ENCODE measurements at regions not wholly inside any gene's neighbourhood (a gene's known extent, or its start where the extent isn't known, plus 50 kb on each side); places are given as distances from the start of the nearest gene placed in this dataset.

DNA sequence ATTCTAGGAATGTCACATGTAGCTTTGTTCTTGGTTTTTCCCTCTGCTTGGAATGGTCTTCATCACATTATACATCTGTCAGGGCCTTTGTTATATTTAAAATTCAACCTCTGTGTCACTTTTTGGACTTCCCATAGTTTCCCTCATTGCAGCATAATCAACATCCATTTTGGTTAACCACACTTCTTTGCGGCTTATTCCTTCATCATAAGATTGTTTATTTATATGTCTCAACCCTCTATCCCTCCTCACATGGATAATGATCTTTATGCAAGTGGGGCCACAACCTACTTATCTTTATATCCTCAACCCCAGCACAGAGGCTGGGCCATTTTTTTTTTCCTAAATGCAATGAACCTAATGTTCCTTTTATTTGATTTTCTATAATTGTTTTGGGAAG, 260.0 kb upstream of the THBS1 start:
- ATAC-seq, result no peak
- TF ChIP-seq, protein P1, sequence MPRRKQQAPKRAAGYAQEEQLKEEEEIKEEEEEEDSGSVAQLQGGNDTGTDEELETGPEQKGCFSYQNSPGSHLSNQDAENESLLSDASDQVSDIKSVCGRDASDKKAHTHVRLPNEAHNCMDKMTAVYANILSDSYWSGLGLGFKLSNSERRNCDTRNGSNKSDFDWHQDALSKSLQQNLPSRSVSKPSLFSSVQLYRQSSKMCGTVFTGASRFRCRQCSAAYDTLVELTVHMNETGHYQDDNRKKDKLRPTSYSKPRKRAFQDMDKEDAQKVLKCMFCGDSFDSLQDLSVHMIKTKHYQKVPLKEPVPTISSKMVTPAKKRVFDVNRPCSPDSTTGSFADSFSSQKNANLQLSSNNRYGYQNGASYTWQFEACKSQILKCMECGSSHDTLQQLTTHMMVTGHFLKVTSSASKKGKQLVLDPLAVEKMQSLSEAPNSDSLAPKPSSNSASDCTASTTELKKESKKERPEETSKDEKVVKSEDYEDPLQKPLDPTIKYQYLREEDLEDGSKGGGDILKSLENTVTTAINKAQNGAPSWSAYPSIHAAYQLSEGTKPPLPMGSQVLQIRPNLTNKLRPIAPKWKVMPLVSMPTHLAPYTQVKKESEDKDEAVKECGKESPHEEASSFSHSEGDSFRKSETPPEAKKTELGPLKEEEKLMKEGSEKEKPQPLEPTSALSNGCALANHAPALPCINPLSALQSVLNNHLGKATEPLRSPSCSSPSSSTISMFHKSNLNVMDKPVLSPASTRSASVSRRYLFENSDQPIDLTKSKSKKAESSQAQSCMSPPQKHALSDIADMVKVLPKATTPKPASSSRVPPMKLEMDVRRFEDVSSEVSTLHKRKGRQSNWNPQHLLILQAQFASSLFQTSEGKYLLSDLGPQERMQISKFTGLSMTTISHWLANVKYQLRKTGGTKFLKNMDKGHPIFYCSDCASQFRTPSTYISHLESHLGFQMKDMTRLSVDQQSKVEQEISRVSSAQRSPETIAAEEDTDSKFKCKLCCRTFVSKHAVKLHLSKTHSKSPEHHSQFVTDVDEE (CRISPR knock-in tag; IDR thresholded peaks at IDR 0.05), result no peak
- TF ChIP-seq ZNF8 (CRISPR knock-in tag; IDR thresholded peaks at IDR 0.05) (no peak), ARNTL (CRISPR knock-in tag; IDR thresholded peaks at IDR 0.05; ENCODE audit: borderline replicate concordance, low read depth) (no peak), TOX (CRISPR knock-in tag; IDR thresholded peaks at IDR 0.05; ENCODE audit: borderline replicate concordance) (no peak), ZNF70 (CRISPR knock-in tag; IDR thresholded peaks at IDR 0.05) (no peak), ISL1 (CRISPR knock-in tag; IDR thresholded peaks at IDR 0.05) (no peak), RARB (CRISPR knock-in tag; IDR thresholded peaks at IDR 0.05) (no peak)
- TF ChIP-seq, protein P2, sequence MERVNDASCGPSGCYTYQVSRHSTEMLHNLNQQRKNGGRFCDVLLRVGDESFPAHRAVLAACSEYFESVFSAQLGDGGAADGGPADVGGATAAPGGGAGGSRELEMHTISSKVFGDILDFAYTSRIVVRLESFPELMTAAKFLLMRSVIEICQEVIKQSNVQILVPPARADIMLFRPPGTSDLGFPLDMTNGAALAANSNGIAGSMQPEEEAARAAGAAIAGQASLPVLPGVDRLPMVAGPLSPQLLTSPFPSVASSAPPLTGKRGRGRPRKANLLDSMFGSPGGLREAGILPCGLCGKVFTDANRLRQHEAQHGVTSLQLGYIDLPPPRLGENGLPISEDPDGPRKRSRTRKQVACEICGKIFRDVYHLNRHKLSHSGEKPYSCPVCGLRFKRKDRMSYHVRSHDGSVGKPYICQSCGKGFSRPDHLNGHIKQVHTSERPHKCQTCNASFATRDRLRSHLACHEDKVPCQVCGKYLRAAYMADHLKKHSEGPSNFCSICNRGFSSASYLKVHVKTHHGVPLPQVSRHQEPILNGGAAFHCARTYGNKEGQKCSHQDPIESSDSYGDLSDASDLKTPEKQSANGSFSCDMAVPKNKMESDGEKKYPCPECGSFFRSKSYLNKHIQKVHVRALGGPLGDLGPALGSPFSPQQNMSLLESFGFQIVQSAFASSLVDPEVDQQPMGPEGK (CRISPR knock-in tag; IDR thresholded peaks at IDR 0.05; ENCODE audit: borderline replicate concordance), result no peak
- TF ChIP-seq, protein P3, sequence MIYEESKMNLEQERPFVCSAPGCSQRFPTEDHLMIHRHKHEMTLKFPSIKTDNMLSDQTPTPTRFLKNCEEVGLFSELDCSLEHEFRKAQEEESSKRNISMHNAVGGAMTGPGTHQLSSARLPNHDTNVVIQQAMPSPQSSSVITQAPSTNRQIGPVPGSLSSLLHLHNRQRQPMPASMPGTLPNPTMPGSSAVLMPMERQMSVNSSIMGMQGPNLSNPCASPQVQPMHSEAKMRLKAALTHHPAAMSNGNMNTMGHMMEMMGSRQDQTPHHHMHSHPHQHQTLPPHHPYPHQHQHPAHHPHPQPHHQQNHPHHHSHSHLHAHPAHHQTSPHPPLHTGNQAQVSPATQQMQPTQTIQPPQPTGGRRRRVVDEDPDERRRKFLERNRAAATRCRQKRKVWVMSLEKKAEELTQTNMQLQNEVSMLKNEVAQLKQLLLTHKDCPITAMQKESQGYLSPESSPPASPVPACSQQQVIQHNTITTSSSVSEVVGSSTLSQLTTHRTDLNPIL (CRISPR knock-in tag; IDR thresholded peaks at IDR 0.05; ENCODE audit: low read depth), result no peak

DNA sequence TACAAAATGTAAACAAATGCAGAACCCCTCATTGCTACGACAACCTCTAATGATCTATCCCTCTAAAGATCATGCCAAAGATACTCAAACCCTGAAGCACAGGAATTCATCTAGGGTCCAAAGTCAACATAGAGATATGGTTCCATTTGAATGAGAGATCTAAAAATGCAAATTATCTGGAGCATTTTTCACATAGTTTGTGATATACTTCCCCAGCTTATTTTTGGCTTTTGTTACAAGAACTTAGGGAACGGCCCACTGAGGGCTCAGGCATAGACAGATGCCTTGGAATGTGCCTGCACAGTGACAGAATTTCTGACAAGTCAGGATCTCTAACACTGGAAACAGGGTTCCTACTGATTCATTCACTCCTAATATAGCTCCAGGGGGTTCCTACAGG, 258.9 kb upstream of the THBS1 start:
- TF ChIP-seq RARB (CRISPR knock-in tag; IDR thresholded peaks at IDR 0.05), result no peak
- no peak for TF ChIP-seq ZC3H10 (CRISPR knock-in tag; IDR thresholded peaks at IDR 0.05)
- no peak for TF ChIP-seq OSR1 (CRISPR knock-in tag; IDR thresholded peaks at IDR 0.05)
- no peak for TF ChIP-seq TCF4 (CRISPR knock-in tag; IDR thresholded peaks at IDR 0.05; ENCODE audit: borderline replicate concordance)
- TF ChIP-seq TOX (CRISPR knock-in tag; IDR thresholded peaks at IDR 0.05; ENCODE audit: borderline replicate concordance), result no peak
- TF ChIP-seq ZNF8 (CRISPR knock-in tag; IDR thresholded peaks at IDR 0.05), result no peak
- peak; percentile 61; the same call in 2 of the 3 replicates for ATAC-seq

DNA sequence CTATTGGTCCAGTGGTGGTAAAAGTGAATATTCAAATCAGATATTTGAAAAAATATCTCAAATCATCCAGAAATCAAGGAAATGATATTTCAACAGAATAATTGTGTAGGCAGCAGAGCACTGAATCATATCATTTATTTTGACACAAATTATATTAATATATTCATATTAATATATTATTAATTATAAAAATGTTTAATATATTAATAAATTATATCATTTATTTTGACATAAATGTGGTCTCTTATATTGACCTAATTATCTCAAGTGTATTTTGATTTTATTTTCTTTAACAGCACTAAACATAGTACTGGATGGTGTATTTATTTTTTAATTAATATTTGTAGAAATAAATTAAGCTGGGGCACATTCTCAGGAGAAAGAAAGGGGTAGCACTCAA, 257.7 kb upstream of the THBS1 start:
- no peak for ATAC-seq
- TF ChIP-seq TOX (CRISPR knock-in tag; IDR thresholded peaks at IDR 0.05; ENCODE audit: borderline replicate concordance) (no peak), BACH2 (CRISPR knock-in tag; IDR thresholded peaks at IDR 0.05; ENCODE audit: borderline replicate concordance) (no peak), RARB (CRISPR knock-in tag; IDR thresholded peaks at IDR 0.05) (no peak), OSR1 (CRISPR knock-in tag; IDR thresholded peaks at IDR 0.05) (no peak), ISL1 (CRISPR knock-in tag; IDR thresholded peaks at IDR 0.05) (no peak), GLIS3 (CRISPR knock-in tag; IDR thresholded peaks at IDR 0.05) (no peak), ZNF70 (CRISPR knock-in tag; IDR thresholded peaks at IDR 0.05) (no peak), SNAI2 (CRISPR knock-in tag; IDR thresholded peaks at IDR 0.05) (no peak), ESRRG (CRISPR knock-in tag; IDR thresholded peaks at IDR 0.05) (no peak), CSDC2 (CRISPR knock-in tag; IDR thresholded peaks at IDR 0.05) (no peak), ZFP3 (CRISPR knock-in tag; IDR thresholded peaks at IDR 0.05) (no peak)
- TF ChIP-seq, protein P4, sequence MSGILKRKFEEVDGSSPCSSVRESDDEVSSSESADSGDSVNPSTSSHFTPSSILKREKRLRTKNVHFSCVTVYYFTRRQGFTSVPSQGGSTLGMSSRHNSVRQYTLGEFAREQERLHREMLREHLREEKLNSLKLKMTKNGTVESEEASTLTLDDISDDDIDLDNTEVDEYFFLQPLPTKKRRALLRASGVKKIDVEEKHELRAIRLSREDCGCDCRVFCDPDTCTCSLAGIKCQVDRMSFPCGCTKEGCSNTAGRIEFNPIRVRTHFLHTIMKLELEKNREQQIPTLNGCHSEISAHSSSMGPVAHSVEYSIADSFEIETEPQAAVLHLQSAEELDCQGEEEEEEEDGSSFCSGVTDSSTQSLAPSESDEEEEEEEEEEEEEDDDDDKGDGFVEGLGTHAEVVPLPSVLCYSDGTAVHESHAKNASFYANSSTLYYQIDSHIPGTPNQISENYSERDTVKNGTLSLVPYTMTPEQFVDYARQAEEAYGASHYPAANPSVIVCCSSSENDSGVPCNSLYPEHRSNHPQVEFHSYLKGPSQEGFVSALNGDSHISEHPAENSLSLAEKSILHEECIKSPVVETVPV (CRISPR knock-in tag; IDR thresholded peaks at IDR 0.05), result no peak
- TF ChIP-seq, protein P1 (CRISPR knock-in tag; IDR thresholded peaks at IDR 0.05), result no peak
- TF ChIP-seq, protein P5, sequence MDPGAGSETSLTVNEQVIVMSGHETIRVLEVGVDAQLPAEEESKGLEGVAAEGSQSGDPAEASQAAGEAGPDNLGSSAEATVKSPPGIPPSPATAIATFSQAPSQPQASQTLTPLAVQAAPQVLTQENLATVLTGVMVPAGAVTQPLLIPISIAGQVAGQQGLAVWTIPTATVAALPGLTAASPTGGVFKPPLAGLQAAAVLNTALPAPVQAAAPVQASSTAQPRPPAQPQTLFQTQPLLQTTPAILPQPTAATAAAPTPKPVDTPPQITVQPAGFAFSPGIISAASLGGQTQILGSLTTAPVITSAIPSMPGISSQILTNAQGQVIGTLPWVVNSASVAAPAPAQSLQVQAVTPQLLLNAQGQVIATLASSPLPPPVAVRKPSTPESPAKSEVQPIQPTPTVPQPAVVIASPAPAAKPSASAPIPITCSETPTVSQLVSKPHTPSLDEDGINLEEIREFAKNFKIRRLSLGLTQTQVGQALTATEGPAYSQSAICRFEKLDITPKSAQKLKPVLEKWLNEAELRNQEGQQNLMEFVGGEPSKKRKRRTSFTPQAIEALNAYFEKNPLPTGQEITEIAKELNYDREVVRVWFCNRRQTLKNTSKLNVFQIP (CRISPR knock-in tag; IDR thresholded peaks at IDR 0.05; ENCODE audit: borderline replicate concordance, low read depth), result no peak
- TF ChIP-seq, protein P3 (CRISPR knock-in tag; IDR thresholded peaks at IDR 0.05; ENCODE audit: low read depth), result no peak
